Breast epithelium (tissue), 4 donors: ENCODE measurements at regions not wholly inside any gene's neighbourhood (a gene's known extent, or its start where the extent isn't known, plus 50 kb on each side); places are given as distances from the start of the nearest gene placed in this dataset.

ENCODE experiments used
- DNase-seq, 2 donors: peaks; one replicate each; pipeline ENCODE4 v3.0.0-alpha.2; 2019; ENCODE audit warnings: low spot score in 2 of 2
- H3K27ac ChIP-seq, 2 donors: fragments of 200-600 bp; sonication (generic) in 1 of 2; one replicate each; pipeline ENCODE4 v1.5.1; 2016 to 2019; ENCODE audit warnings: mild to moderate bottlenecking in 1 of 2
- H3K27me3 ChIP-seq, 2 donors: fragments of 200-600 bp; sonication (generic) in 1 of 2; one replicate each; pipeline versions ENCODE4 v1.5.1 to v1.6.0; 2017 to 2019; ENCODE audit warnings: control low read depth in 1 of 2, mild to moderate bottlenecking in 1 of 2
- H3K36me3 ChIP-seq: fragments of 200-600 bp; one replicate; pipeline ENCODE4 v1.5.1; 2019
- H3K4me1 ChIP-seq, 2 donors: fragments of 200-600 bp; sonication (generic); one replicate each; pipeline ENCODE4 v1.5.1; 2016 to 2019; ENCODE audit warnings: control low read depth in 1 of 2
- H3K4me3 ChIP-seq, 3 donors: fragments of 200-600 bp; sonication (generic); 1 replicate in 2 of 3; 2 replicates in 1 of 3; pipeline ENCODE4 v1.5.1; 2016 to 2019; ENCODE audit warnings: mild to moderate bottlenecking in 3 of 3, moderate library complexity in 2 of 3
- H3K9me3 ChIP-seq, 2 donors: fragments of 200-600 bp; sonication (generic) in 1 of 2; one replicate each; pipeline ENCODE4 v1.5.1; 2016 to 2019; ENCODE audit warnings: control low read depth in 1 of 2
- CTCF ChIP-seq, 3 donors: fragments of 450-650 bp; IDR thresholded peaks; one replicate each; pipeline ENCODE4 v1.5.1; 2016 to 2017; ENCODE audit warnings: antibody characterized with exemption in 3 of 3, mild to moderate bottlenecking in 3 of 3, moderate library complexity in 3 of 3
- POLR2A ChIP-seq: fragments of 450-650 bp; IDR thresholded peaks from one replicate; pipeline ENCODE4 v1.6.1; 2016; ENCODE audit warnings: antibody characterized with exemption, mild to moderate bottlenecking, moderate library complexity
- POLR2AphosphoS5 ChIP-seq, 3 donors: sonication (generic); formaldehyde crosslinking; IDR thresholded peaks; one replicate each; pipeline ENCODE4 v1.6.1; 2017; ENCODE audit warnings: antibody characterized with exemption in 3 of 3
- intact Hi-C: fragments of 100-400 bp; cut with DNase I; formaldehyde crosslinking; loops from one replicate; pipeline ENCODE4 v1.15.1; 2023; ENCODE audit warnings: low total_unique reads

GRCh38 chr20:52405417-52405816, 213.8 kb upstream of the ZFP64 start:
- Histone ChIP-seq H3K27me3 (no peaks in the 10 kb centered on the region), H3K36me3 (no peaks in the 10 kb centered on the region), H3K4me3 (no peak overlapping the region), H3K9me3 (no peaks in the 10 kb centered on the region), H3K4me1 (no peaks in the 10 kb centered on the region), H3K27ac (no peak overlapping the region)
- intact Hi-C loops = no loop called here
- TF ChIP-seq POLR2AphosphoS5 (IDR thresholded peaks at IDR 0.05) = no peak
- no peak for TF ChIP-seq CTCF (IDR thresholded peaks at IDR 0.05)
- TF ChIP-seq POLR2A = no peak
- no peak for DNase-seq

- Histone ChIP-seq H3K27me3 (no peaks in the 10 kb centered on the region), H3K4me3 (no peak overlapping the region), H3K9me3 (no peaks in the 10 kb centered on the region), H3K27ac (peak overlapping the region in 1 of 2 donors; percentile 27), H3K4me1 (no peaks in the 10 kb centered on the region), H3K36me3 (no peaks in the 10 kb centered on the region)
- no peak for DNase-seq
- TF ChIP-seq POLR2AphosphoS5 (IDR thresholded peaks at IDR 0.05) (no peak), CTCF (IDR thresholded peaks at IDR 0.05) (no peak), POLR2A (no peak)
- intact Hi-C loops = no loop called here
Observed at GRCh38 chr20:52404671-52405070, 213.1 kb upstream of the ZFP64 start.

GRCh38 chr20:52402950-52403349, 211.4 kb upstream of the ZFP64 start:
- intact Hi-C loops = no loop called here

GRCh38 chr20:52402514-52402913, 210.9 kb upstream of the ZFP64 start:
- TF ChIP-seq POLR2AphosphoS5 (IDR thresholded peaks at IDR 0.05) (peak in 1 of 3 donors; percentile 51), CTCF (IDR thresholded peaks at IDR 0.05) (no peak), POLR2A (no peak)
- Histone ChIP-seq H3K27ac (no peak overlapping the region), H3K4me1 (no peaks in the 10 kb centered on the region), H3K4me3 (no peak overlapping the region), H3K27me3 (no peaks in the 10 kb centered on the region), H3K36me3 (no peaks in the 10 kb centered on the region), H3K9me3 (no peaks in the 10 kb centered on the region)
- intact Hi-C loops = no loop called here
- peak in 1 of 2 donors; percentile 21 for DNase-seq

More at GRCh38 chr20:52402950-52403349, 211.4 kb upstream of the ZFP64 start:
- DNase-seq = no peak
- no peaks in the 10 kb centered on the region for H3K9me3 ChIP-seq
- peak overlapping the region in 1 of 2 donors; percentile 33 for H3K27ac ChIP-seq
- no peak for TF ChIP-seq POLR2AphosphoS5 (IDR thresholded peaks at IDR 0.05)
- no peak for TF ChIP-seq CTCF (IDR thresholded peaks at IDR 0.05)
- no peak for TF ChIP-seq POLR2A
- no peaks in the 10 kb centered on the region for H3K27me3 ChIP-seq
- no peaks in the 10 kb centered on the region for H3K4me1 ChIP-seq
- no peak overlapping the region for H3K4me3 ChIP-seq
- H3K36me3 ChIP-seq = no peaks in the 10 kb centered on the region

- DNase-seq = no peak
- intact Hi-C loops = no loop called here
- no peak overlapping the region for H3K4me3 ChIP-seq
- no peaks in the 10 kb centered on the region for H3K36me3 ChIP-seq
- no peaks in the 10 kb centered on the region for H3K4me1 ChIP-seq
- no peaks in the 10 kb centered on the region for H3K27me3 ChIP-seq
- H3K27ac ChIP-seq = no peak overlapping the region
- no peaks in the 10 kb centered on the region for H3K9me3 ChIP-seq
- no peak for TF ChIP-seq POLR2AphosphoS5 (IDR thresholded peaks at IDR 0.05)
- TF ChIP-seq CTCF (IDR thresholded peaks at IDR 0.05) = no peak
- no peak for TF ChIP-seq POLR2A
Observed at GRCh38 chr20:52401431-52401830, 209.9 kb upstream of the ZFP64 start.
